Gastroesophageal sphincter (tissue), 3 donors: ENCODE measurements at regions not wholly inside any gene's neighbourhood (a gene's known extent, or its start where the extent isn't known, plus 50 kb on each side); places are given as distances from the start of the nearest gene placed in this dataset.

Experiments
- CTCF ChIP-seq, 4 experiments: fragments of 200-600 bp in 2 of 4; fragments of 450-650 bp in 2 of 4; sonication (generic) in 1 of 4; IDR thresholded peaks; one replicate each; pipeline ENCODE4 v1.5.1; 2017 to 2019; ENCODE audit warnings: antibody characterized with exemption in 4 of 4, mild to moderate bottlenecking in 2 of 4, moderate library complexity in 2 of 4
- EP300 ChIP-seq: sonication (generic); formaldehyde crosslinking; IDR thresholded peaks from one replicate; pipeline ENCODE4 v1.6.1; 2017; ENCODE audit warnings: antibody characterized with exemption, mild to moderate bottlenecking
- POLR2A ChIP-seq, 2 donors: fragments of 450-650 bp; IDR thresholded peaks; one replicate each; pipeline ENCODE4 v1.6.1; 2017; ENCODE audit warnings: antibody characterized with exemption in 2 of 2, mild to moderate bottlenecking in 2 of 2, moderate library complexity in 1 of 2
- POLR2AphosphoS5 ChIP-seq: sonication (generic); formaldehyde crosslinking; IDR thresholded peaks from one replicate; pipeline ENCODE4 v1.6.1; 2017; ENCODE audit warnings: antibody characterized with exemption

- TF ChIP-seq EP300 (no peak), CTCF (IDR thresholded peaks at IDR 0.05) (no peak), POLR2A (IDR thresholded peaks at IDR 0.05) (no peak), POLR2AphosphoS5 (no peak)
Measured at GRCh38 chr2:240302041-240302440, 133.4 kb upstream of the GPC1 start.
